CD14-positive monocyte (primary cell): ENCODE measurements at regions not wholly inside any gene's neighbourhood (a gene's known extent, or its start where the extent isn't known, plus 50 kb on each side); places are given as distances from the start of the nearest gene placed in this dataset.
"Not testable (repeated sequence)": the region's sequence is repeated elsewhere in the genome, so short reads cannot be mapped to it uniquely, and the experiment has no call there.

Experiments
- DNase-seq, 3 donors: peaks; one replicate each; pipeline ENCODE4 v3.0.0-alpha.2; 2011 to 2022
- H2AFZ ChIP-seq: 2 replicates; pipeline ENCODE4 v1.6.0; 2012; ENCODE audit warnings: mild to moderate bottlenecking, low read depth, low read length, inconsistent platforms; ENCODE audit not compliant: insufficient read depth, poor library complexity, severe bottlenecking
- H3K27ac ChIP-seq, 2 donors: 1 replicate in 1 of 2; 2 replicates in 1 of 2; pipeline ENCODE4 v1.5.1; 2012 to 2013; ENCODE audit warnings: low read length in 2 of 2, control low read depth in 1 of 2, inconsistent platforms in 1 of 2, low read depth in 1 of 2, mild to moderate bottlenecking in 1 of 2
- H3K27me3 ChIP-seq, 2 donors: one replicate each; pipeline versions ENCODE4 v1.6.0 to v1.6.1; 2011 to 2013; ENCODE audit warnings: low read length in 2 of 2; ENCODE audit not compliant: control insufficient read depth in 2 of 2, insufficient read depth in 2 of 2
- H3K36me3 ChIP-seq, 2 donors: replicated peaks in 1 of 2; 1 replicate in 1 of 2; 2 replicates in 1 of 2; pipeline versions ENCODE4 v1.5.1 to v1.6.1; 2012 to 2013; ENCODE audit warnings: low read length in 2 of 2, control low read depth in 1 of 2, inconsistent platforms in 1 of 2, mild to moderate bottlenecking in 1 of 2; ENCODE audit not compliant: insufficient read depth in 2 of 2, control insufficient read depth in 1 of 2
- H3K4me1 ChIP-seq, 2 donors: 1 replicate in 1 of 2; 2 replicates in 1 of 2; pipeline versions ENCODE4 v1.5.1 to v1.6.1; 2012 to 2013; ENCODE audit warnings: low read length in 2 of 2, control low read depth in 1 of 2, inconsistent platforms in 1 of 2, mild to moderate bottlenecking in 1 of 2, moderate library complexity in 1 of 2; ENCODE audit not compliant: insufficient read depth in 2 of 2, control insufficient read depth in 1 of 2
- H3K4me2 ChIP-seq: replicated peaks from 2 replicates; pipeline ENCODE3; 2012; ENCODE audit warnings: low read length, moderate library complexity, mild to moderate bottlenecking; ENCODE audit not compliant: poor library complexity, severe bottlenecking; ENCODE audit errors: extremely low read depth
- H3K4me3 ChIP-seq, 3 experiments: fragments of 200-600 bp in 1 of 3; sonication (generic) in 1 of 3; replicated peaks in 1 of 3; 1 replicate in 2 of 3; 2 replicates in 1 of 3; pipeline ENCODE4 v1.5.1; 2011 to 2013; ENCODE audit warnings: low read length in 3 of 3, mild to moderate bottlenecking in 3 of 3, control low read depth in 2 of 3, low read depth in 2 of 3, inconsistent platforms in 1 of 3, moderate library complexity in 1 of 3
- H3K79me2 ChIP-seq: 2 replicates; pipeline ENCODE4 v1.6.0; 2012; ENCODE audit warnings: mild to moderate bottlenecking, control low read depth, inconsistent platforms, low read length, moderate library complexity; ENCODE audit not compliant: insufficient read depth
- H3K9ac ChIP-seq: 2 replicates; pipeline ENCODE4 v1.6.0; 2017; ENCODE audit warnings: low read length, mild to moderate bottlenecking; ENCODE audit not compliant: insufficient read depth, poor library complexity, severe bottlenecking
- H3K9me3 ChIP-seq, 2 donors: replicated peaks in 1 of 2; 1 replicate in 1 of 2; 2 replicates in 1 of 2; pipeline versions ENCODE4 v1.5.1 to v1.6.1; 2012 to 2013; ENCODE audit warnings: low read length in 2 of 2, control low read depth in 1 of 2; ENCODE audit not compliant: control insufficient read depth in 1 of 2, insufficient read depth in 1 of 2
- H4K20me1 ChIP-seq: 2 replicates; pipeline ENCODE4 v1.6.0; 2012; ENCODE audit warnings: mild to moderate bottlenecking, low read length, control low read depth, moderate library complexity; ENCODE audit not compliant: insufficient read depth
- H3K27ac Mint-ChIP-seq, 7 donors: one replicate each; pipeline ENCODE4 v1.8.0; 2020; ENCODE audit warnings: mild to moderate bottlenecking in 7 of 7, mixed read lengths in 7 of 7, moderate library complexity in 6 of 7, inconsistent platforms in 2 of 7
- H3K27me3 Mint-ChIP-seq, 3 donors: one replicate each; pipeline ENCODE4 v1.8.0; 2021 to 2022; ENCODE audit warnings: low read depth in 3 of 3, mild to moderate bottlenecking in 3 of 3, mixed read lengths in 3 of 3, moderate library complexity in 3 of 3, inconsistent platforms in 1 of 3
- H3K36me3 Mint-ChIP-seq, 2 donors: one replicate each; pipeline ENCODE4 v1.8.0; 2020; ENCODE audit warnings: mixed read lengths in 2 of 2, inconsistent platforms in 1 of 2, mild to moderate bottlenecking in 1 of 2
- H3K4me1 Mint-ChIP-seq: one replicate; pipeline ENCODE4 v1.8.0; 2020; ENCODE audit warnings: mild to moderate bottlenecking, mixed read lengths
- H3K4me3 Mint-ChIP-seq, 2 donors: one replicate each; pipeline ENCODE4 v1.8.0; 2020; ENCODE audit warnings: mild to moderate bottlenecking in 2 of 2, mixed read lengths in 2 of 2, moderate library complexity in 1 of 2
- H3K9me3 Mint-ChIP-seq, 7 donors: one replicate each; pipeline ENCODE4 v1.8.0; 2020 to 2022; ENCODE audit warnings: mixed read lengths in 7 of 7, mild to moderate bottlenecking in 6 of 7, moderate library complexity in 6 of 7, inconsistent platforms in 2 of 7
- CTCF ChIP-seq: fragments of 200-600 bp; IDR thresholded peaks from one replicate; pipeline ENCODE4 v1.8.0; 2022; ENCODE audit warnings: antibody characterized with exemption, mild to moderate bottlenecking
- WGBS: methylation state at CpG from one replicate; pipeline ENCODE4 v1.1.5; 2013; ENCODE audit warnings: missing lambda C conversion rate; ENCODE audit not compliant: insufficient coverage; 5-methylcytosine and 5-hydroxymethylcytosine counted together
- intact Hi-C, 2 donors: fragments of 100-400 bp; cut with micrococcal nuclease; formaldehyde crosslinking; loops; one replicate each; pipeline versions ENCODE4 v1.15.0 to v1.15.1; 2023

GRCh38 chrY:21034151-21035061 is 278.5 kb downstream of the RPS4Y2 start:
- no peak overlapping the region for H3K4me2 ChIP-seq
- Mint-ChIP-seq H3K27me3 (no peaks in the 10 kb centered on the region), H3K36me3 (no peaks in the 10 kb centered on the region), H3K27ac (peak overlapping the region in 2 of 7 donors; percentile 83 to 92), H3K9me3 (peaks cover 0 to 7% (median 0%) of the 10 kb centered on the region in 7 donors), H3K4me1 (peaks cover 25% of the 10 kb centered on the region), H3K4me3 (no peak overlapping the region)
- H3K36me3 ChIP-seq = no peaks in the 10 kb centered on the region
- H3K4me3 ChIP-seq = no peak overlapping the region
- H3K27ac ChIP-seq = peak overlapping the region in 1 of 2 donors; percentile 42
- DNase-seq = peak in 2 of 3 donors; percentile 42 to 58
- H3K4me1 ChIP-seq = peaks cover 0 to 9% of the 10 kb centered on the region in 2 donors
- TF ChIP-seq CTCF = no peak
- no peaks in the 10 kb centered on the region for H3K79me2 ChIP-seq
- H2AFZ ChIP-seq = no peak overlapping the region
- H3K27me3 ChIP-seq = no peaks in the 10 kb centered on the region
- H3K9ac ChIP-seq = no peak overlapping the region
- intact Hi-C loops = no loop called here
- H4K20me1 ChIP-seq = no peaks in the 10 kb centered on the region
- H3K9me3 ChIP-seq = no peaks in the 10 kb centered on the region
- WGBS = no CpG with 5 or more reads among the region's 4 CpGs

DNA sequence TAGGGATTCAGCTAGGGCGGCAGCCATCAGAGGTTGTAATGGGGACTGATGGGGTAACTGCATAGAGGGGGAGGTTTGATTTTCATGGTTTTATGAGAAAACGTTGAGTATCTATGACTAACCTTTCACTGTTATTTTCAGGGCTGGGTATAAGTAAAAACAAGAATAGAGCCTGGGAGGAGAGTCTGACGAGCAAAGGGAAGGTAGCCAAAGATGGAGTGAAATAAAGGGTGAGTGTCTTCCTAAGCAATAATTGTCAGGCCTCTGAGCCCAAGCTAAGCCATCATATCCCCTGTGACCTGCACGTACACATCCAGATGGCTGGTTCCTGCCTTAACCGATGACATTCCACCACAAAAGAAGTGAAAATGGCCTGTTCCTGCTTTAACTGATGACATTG is 281.5 kb downstream of the RPS4Y2 start:
- H3K9me3 ChIP-seq, H3K27me3 ChIP-seq, H3K79me2 ChIP-seq, H3K9ac ChIP-seq, H3K36me3 Mint-ChIP-seq, H3K36me3 ChIP-seq, H3K27ac Mint-ChIP-seq, H3K27ac ChIP-seq, H3K4me2 ChIP-seq, intact Hi-C loops, DNase-seq, H2AFZ ChIP-seq, H4K20me1 ChIP-seq, H3K4me3 Mint-ChIP-seq, H3K27me3 Mint-ChIP-seq, H3K4me3 ChIP-seq: not testable (repeated sequence)
- Mint-ChIP-seq H3K9me3 (peaks cover 0 to 19% (median 0%) of the 10 kb centered on the region in 7 donors), H3K4me1 (peaks cover 50% of the 10 kb centered on the region)
- 100% methylated on average over 2 of the region's 5 CpGs for WGBS
- peaks cover 0 to 19% of the 10 kb centered on the region in 2 donors for H3K4me1 ChIP-seq
